ENCODE measurements at regions not wholly inside any gene's neighbourhood (a gene's known extent, or its start where the extent isn't known, plus 50 kb on each side); places are given as distances from the start of the nearest gene placed in this dataset.

DNA sequence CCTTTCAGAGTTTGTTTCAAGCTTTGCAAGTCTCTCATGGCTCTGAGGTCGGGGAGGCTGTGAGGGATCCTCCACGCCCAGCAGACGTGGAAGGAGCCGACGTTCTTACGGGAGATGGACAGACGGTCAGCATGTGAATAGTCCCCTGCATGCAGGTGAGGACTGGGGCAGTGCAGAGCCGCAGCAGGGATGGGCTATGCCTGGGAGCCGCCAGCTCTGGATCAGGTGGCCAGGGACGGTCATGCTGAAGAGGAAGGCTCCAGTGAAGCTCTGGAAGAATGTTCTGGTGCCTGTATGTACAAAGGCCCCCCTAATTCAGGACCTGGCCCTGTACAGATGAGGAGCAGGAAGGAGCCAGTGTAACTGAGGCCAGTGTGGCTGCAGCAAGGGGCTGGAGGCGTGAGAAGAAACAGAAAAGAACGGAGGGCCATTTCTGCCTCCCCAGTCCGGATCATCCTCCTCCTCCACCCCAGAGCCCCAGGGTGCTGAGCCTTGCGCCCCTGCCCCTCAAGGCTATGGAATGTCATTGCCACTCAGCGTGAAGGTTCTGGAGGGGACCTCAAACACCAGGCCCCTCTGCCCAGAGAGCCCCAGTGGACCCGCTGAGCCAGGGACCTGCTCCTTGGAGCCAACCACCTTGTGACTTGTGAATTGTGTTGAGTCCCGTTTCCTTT, 96.8 kb upstream of the DIO3 start:
- Histone ChIP-seq H3K4me3 (ENCODE audit: low read length in 2 of 2) (no peak overlapping the region), H3K27ac (ENCODE audit: low read length) (no peak overlapping the region), H3K9ac (ENCODE audit: low read length in 2 of 2) (no peak overlapping the region), H3K4me1 (ENCODE audit: control insufficient read depth, insufficient read depth, low read length) (no peaks in the 10 kb centered on the region), H3K9me3 (ENCODE audit: control insufficient read depth in 2 of 2, low read length in 2 of 2) (no peaks in the 10 kb centered on the region), H3K27me3 (ENCODE audit: control insufficient read depth in 1 of 2, insufficient read depth in 2 of 2, low read length in 2 of 2) (peaks cover 17 to 21% of the 10 kb centered on the region in 2 donors), H3K36me3 (ENCODE audit: control insufficient read depth in 2 of 2, insufficient read depth in 2 of 2, low read length in 2 of 2) (no peaks in the 10 kb centered on the region)

GRCh38 chr14:101464984-101465794, 96.1 kb upstream of the DIO3 start:
- peaks cover 16 to 18% of the 10 kb centered on the region in 2 donors for H3K27me3 ChIP-seq (ENCODE audit: control insufficient read depth in 1 of 2, insufficient read depth in 2 of 2, low read length in 2 of 2)

DNA sequence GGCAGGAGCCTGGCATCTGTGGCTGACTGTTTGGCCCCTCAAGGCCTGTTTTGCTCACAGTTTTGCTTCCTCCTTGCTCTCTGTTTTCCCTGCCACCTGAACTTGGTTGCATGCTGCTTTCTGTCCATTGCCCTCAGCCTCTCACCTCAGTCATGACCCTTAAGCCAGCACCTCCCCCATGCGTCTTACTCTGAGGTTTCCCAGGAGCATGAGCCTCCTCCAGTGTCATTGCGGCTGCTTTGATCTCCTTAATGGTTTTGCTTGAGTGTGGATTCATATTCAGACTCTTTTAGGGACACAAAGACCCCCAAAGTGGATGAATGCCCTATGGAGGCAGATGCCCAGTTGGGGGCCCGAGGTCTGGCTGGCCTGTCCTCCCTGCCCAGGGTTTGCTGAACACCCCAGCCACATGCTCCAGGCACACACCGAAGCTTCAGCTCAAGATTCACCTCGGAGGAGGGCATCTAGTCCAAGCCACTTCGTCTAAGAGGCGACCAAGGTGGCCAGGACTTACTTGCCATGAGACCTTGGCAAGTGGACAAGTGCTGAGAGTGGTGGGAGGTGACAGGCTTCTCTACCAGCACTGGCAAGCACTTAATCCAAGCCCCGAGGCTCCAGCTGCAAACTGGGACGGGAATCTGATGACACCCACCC, 95.4 kb upstream of the DIO3 start:
- H3K9me3 ChIP-seq (ENCODE audit: control insufficient read depth in 2 of 2, low read length in 2 of 2): no peaks in the 10 kb centered on the region
- H3K27ac ChIP-seq (ENCODE audit: low read length): no peak overlapping the region
- H3K36me3 ChIP-seq (ENCODE audit: control insufficient read depth in 2 of 2, insufficient read depth in 2 of 2, low read length in 2 of 2): no peaks in the 10 kb centered on the region
- H3K27me3 ChIP-seq (ENCODE audit: control insufficient read depth in 1 of 2, insufficient read depth in 2 of 2, low read length in 2 of 2): peaks cover 9 to 10% of the 10 kb centered on the region in 2 donors
- no peak overlapping the region for H3K9ac ChIP-seq (ENCODE audit: low read length in 2 of 2)
- no peaks in the 10 kb centered on the region for H3K4me1 ChIP-seq (ENCODE audit: control insufficient read depth, insufficient read depth, low read length)
- no peak overlapping the region for H3K4me3 ChIP-seq (ENCODE audit: low read length in 2 of 2)

More at GRCh38 chr14:101464984-101465794, 96.1 kb upstream of the DIO3 start:
- Histone ChIP-seq H3K9me3 (ENCODE audit: control insufficient read depth in 2 of 2, low read length in 2 of 2) (no peaks in the 10 kb centered on the region), H3K36me3 (ENCODE audit: control insufficient read depth in 2 of 2, insufficient read depth in 2 of 2, low read length in 2 of 2) (no peaks in the 10 kb centered on the region), H3K27ac (ENCODE audit: low read length) (no peak overlapping the region), H3K4me1 (ENCODE audit: control insufficient read depth, insufficient read depth, low read length) (no peaks in the 10 kb centered on the region), H3K9ac (ENCODE audit: low read length in 2 of 2) (no peak overlapping the region), H3K4me3 (ENCODE audit: low read length in 2 of 2) (no peak overlapping the region)

GRCh38 chr14:101466456-101467180, 94.7 kb upstream of the DIO3 start:
- Histone ChIP-seq H3K27ac (ENCODE audit: low read length) (no peak overlapping the region), H3K4me3 (ENCODE audit: low read length in 2 of 2) (no peak overlapping the region), H3K27me3 (ENCODE audit: control insufficient read depth in 1 of 2, insufficient read depth in 2 of 2, low read length in 2 of 2) (peaks cover 4 to 7% of the 10 kb centered on the region in 2 donors), H3K36me3 (ENCODE audit: control insufficient read depth in 2 of 2, insufficient read depth in 2 of 2, low read length in 2 of 2) (no peaks in the 10 kb centered on the region), H3K9ac (ENCODE audit: low read length in 2 of 2) (no peak overlapping the region), H3K9me3 (ENCODE audit: control insufficient read depth in 2 of 2, low read length in 2 of 2) (no peaks in the 10 kb centered on the region), H3K4me1 (ENCODE audit: control insufficient read depth, insufficient read depth, low read length) (no peaks in the 10 kb centered on the region)

GRCh38 chr14:101467181-101467926, 93.9 kb upstream of the DIO3 start:
- Histone ChIP-seq H3K27ac (ENCODE audit: low read length) (no peak overlapping the region), H3K27me3 (ENCODE audit: control insufficient read depth in 1 of 2, insufficient read depth in 2 of 2, low read length in 2 of 2) (peaks cover 0 to 4% of the 10 kb centered on the region in 2 donors)

DNA sequence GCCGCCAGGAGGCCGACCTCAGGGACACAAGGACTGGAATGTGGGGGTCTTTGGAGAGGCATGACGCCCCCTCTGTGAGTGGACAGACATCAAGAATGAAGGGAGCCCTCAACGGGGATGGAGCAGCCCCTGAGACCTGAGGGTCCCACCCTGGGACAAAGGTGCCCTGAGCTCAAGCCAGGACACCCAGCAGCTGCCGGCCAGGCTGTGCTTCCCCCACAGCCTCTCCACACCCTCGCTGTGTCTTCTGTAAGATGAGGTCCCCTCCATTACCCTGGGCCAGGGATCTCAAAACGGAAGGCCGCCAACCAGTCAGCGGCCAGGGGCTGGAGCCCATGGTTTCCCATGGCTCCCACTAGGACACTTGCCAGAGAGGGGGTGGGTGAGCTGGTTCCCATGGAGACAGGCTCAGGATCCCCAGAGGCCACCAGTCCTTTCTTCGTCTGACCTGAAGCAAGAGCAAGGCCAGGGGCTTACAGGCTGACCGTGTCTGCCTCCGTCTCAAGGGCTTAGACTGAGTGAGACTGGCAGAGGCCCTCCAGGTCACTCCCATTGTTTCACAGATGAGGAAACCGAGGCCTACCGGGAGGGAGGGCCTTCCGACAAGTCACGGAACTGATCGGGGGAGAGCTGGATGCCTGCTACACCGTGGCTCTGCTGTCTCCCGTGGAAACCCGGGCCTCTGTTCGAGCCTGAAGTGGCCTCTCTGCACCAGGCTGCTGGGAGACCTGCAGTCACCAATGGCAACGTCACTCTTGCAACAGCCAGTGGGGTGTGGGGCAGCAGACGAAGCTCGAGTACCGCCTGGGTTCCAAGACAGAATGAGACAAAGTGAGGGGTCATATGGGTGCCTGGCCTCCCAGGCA, 91.7 kb upstream of the DIO3 start:
- H3K4me1 ChIP-seq (ENCODE audit: control insufficient read depth, insufficient read depth, low read length): no peaks in the 10 kb centered on the region
- H3K36me3 ChIP-seq (ENCODE audit: control insufficient read depth in 2 of 2, insufficient read depth in 2 of 2, low read length in 2 of 2): no peaks in the 10 kb centered on the region
- no peak overlapping the region for H3K9ac ChIP-seq (ENCODE audit: low read length in 2 of 2)
- H3K4me3 ChIP-seq (ENCODE audit: low read length in 2 of 2): no peak overlapping the region
- H3K9me3 ChIP-seq (ENCODE audit: control insufficient read depth in 2 of 2, low read length in 2 of 2): peaks cover 0 to 5% of the 10 kb centered on the region in 2 donors
- no peak overlapping the region for H3K27ac ChIP-seq (ENCODE audit: low read length)
- no peaks in the 10 kb centered on the region for H3K27me3 ChIP-seq (ENCODE audit: control insufficient read depth in 1 of 2, insufficient read depth in 2 of 2, low read length in 2 of 2)

More at GRCh38 chr14:101467181-101467926, 93.9 kb upstream of the DIO3 start:
- Histone ChIP-seq H3K4me3 (ENCODE audit: low read length in 2 of 2) (no peak overlapping the region), H3K4me1 (ENCODE audit: control insufficient read depth, insufficient read depth, low read length) (no peaks in the 10 kb centered on the region), H3K9ac (ENCODE audit: low read length in 2 of 2) (no peak overlapping the region), H3K9me3 (ENCODE audit: control insufficient read depth in 2 of 2, low read length in 2 of 2) (no peaks in the 10 kb centered on the region), H3K36me3 (ENCODE audit: control insufficient read depth in 2 of 2, insufficient read depth in 2 of 2, low read length in 2 of 2) (no peaks in the 10 kb centered on the region)

DNA sequence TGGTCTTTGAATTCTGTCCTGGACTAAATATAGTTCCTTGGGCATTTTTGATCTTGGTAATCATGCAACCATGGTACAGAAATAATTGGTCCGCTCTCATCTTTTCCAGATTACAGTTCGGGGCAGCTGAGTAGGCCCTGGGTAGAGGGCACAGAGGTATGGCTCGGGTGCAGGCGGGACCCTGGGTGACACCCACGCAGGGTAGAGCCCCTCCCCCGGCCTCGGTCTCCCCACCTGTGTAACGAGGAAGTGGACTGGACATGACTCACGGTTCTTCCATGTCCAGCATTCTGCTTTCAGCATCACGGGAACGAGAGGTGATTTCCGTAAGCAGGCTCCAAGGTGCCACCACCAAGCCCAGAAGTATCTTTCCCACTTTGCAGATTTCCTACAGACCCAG, 91.0 kb upstream of the DIO3 start:
- H3K36me3 ChIP-seq (ENCODE audit: control insufficient read depth in 2 of 2, insufficient read depth in 2 of 2, low read length in 2 of 2): no peaks in the 10 kb centered on the region
- H3K9ac ChIP-seq (ENCODE audit: low read length in 2 of 2): no peak overlapping the region
- H3K27me3 ChIP-seq (ENCODE audit: control insufficient read depth in 1 of 2, insufficient read depth in 2 of 2, low read length in 2 of 2): no peaks in the 10 kb centered on the region
- peaks cover 2% of the 10 kb centered on the region for H3K4me1 ChIP-seq (ENCODE audit: control insufficient read depth, insufficient read depth, low read length)
- H3K9me3 ChIP-seq (ENCODE audit: control insufficient read depth in 2 of 2, low read length in 2 of 2): peaks cover 0 to 5% of the 10 kb centered on the region in 2 donors
- H3K4me3 ChIP-seq (ENCODE audit: low read length in 2 of 2): no peak overlapping the region
- no peak overlapping the region for H3K27ac ChIP-seq (ENCODE audit: low read length)

DNA sequence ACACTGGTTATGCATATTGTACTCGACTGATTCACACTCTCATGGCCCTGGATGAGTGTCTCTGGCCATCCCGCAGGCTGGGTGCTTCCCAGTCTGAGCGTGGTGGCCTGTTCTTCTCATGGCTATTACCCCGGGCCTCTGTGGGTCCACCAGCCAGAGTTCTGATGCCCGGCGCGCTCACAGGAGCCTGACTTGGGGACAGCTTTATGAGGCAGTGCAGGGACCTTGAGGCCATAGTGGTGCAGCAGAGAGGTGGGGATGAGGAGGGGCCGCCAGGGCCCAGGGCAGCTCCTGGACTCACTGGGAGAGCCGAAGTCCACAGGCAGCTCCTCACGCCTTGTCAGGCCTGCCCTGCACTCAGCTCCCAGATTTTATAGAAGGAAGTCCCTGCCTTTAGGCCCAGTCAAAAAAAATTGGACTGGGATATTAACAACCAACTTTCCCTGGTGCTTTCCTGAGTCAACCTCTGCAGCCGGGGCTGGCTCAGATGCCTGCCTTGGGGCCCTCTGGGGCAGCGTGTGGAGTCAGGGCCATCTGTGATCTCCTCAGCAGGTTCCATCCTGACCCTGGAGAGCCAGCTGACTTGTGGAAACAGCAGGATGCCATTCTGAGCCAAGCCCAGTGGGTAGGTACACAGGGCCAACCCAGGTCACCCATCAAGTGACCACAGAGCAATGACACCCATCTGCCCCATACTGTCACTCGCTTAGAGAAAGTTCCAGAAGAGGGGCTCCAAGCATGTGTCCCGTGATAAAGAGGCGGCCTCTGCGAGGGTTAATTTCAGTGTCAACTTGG, 89.4 kb upstream of the DIO3 start:
- Histone ChIP-seq H3K27me3 (ENCODE audit: control insufficient read depth in 1 of 2, insufficient read depth in 2 of 2, low read length in 2 of 2) (peaks cover 0 to 3% of the 10 kb centered on the region in 2 donors), H3K9ac (ENCODE audit: low read length in 2 of 2) (no peak overlapping the region), H3K4me3 (ENCODE audit: low read length in 2 of 2) (no peak overlapping the region), H3K27ac (ENCODE audit: low read length) (no peak overlapping the region), H3K4me1 (ENCODE audit: control insufficient read depth, insufficient read depth, low read length) (peaks cover 8% of the 10 kb centered on the region), H3K36me3 (ENCODE audit: control insufficient read depth in 2 of 2, insufficient read depth in 2 of 2, low read length in 2 of 2) (no peaks in the 10 kb centered on the region), H3K9me3 (ENCODE audit: control insufficient read depth in 2 of 2, low read length in 2 of 2) (peaks cover 0 to 5% of the 10 kb centered on the region in 2 donors)

DNA sequence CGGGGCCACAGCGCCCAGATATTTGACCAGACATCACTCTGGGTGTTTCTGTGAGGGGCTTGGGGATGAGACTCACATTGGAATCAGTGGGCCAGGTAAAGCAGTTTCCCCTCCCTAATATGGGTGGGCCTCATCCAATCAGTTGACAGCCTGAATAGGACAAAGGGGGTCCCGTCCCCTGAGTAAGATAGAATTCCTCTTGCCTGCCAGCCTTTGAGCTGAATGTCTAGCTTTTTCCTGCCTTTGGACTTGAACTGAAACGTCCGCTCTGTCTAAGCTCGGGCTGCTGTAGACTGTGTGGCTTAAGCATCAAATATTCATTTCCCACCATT, 88.8 kb upstream of the DIO3 start:
- H3K4me3 ChIP-seq (ENCODE audit: low read length in 2 of 2): no peak overlapping the region
- H3K27ac ChIP-seq (ENCODE audit: low read length): no peak overlapping the region
- peaks cover 0 to 5% of the 10 kb centered on the region in 2 donors for H3K9me3 ChIP-seq (ENCODE audit: control insufficient read depth in 2 of 2, low read length in 2 of 2)
- no peaks in the 10 kb centered on the region for H3K36me3 ChIP-seq (ENCODE audit: control insufficient read depth in 2 of 2, insufficient read depth in 2 of 2, low read length in 2 of 2)
- peaks cover 8% of the 10 kb centered on the region for H3K4me1 ChIP-seq (ENCODE audit: control insufficient read depth, insufficient read depth, low read length)
- H3K9ac ChIP-seq (ENCODE audit: low read length in 2 of 2): no peak overlapping the region
- peaks cover 0 to 3% of the 10 kb centered on the region in 2 donors for H3K27me3 ChIP-seq (ENCODE audit: control insufficient read depth in 1 of 2, insufficient read depth in 2 of 2, low read length in 2 of 2)

All from stomach smooth muscle (tissue), 2 donors.